ENCODE measurements at regions not wholly inside any gene's neighbourhood (a gene's known extent, or its start where the extent isn't known, plus 50 kb on each side); places are given as distances from the start of the nearest gene placed in this dataset.

DNA sequence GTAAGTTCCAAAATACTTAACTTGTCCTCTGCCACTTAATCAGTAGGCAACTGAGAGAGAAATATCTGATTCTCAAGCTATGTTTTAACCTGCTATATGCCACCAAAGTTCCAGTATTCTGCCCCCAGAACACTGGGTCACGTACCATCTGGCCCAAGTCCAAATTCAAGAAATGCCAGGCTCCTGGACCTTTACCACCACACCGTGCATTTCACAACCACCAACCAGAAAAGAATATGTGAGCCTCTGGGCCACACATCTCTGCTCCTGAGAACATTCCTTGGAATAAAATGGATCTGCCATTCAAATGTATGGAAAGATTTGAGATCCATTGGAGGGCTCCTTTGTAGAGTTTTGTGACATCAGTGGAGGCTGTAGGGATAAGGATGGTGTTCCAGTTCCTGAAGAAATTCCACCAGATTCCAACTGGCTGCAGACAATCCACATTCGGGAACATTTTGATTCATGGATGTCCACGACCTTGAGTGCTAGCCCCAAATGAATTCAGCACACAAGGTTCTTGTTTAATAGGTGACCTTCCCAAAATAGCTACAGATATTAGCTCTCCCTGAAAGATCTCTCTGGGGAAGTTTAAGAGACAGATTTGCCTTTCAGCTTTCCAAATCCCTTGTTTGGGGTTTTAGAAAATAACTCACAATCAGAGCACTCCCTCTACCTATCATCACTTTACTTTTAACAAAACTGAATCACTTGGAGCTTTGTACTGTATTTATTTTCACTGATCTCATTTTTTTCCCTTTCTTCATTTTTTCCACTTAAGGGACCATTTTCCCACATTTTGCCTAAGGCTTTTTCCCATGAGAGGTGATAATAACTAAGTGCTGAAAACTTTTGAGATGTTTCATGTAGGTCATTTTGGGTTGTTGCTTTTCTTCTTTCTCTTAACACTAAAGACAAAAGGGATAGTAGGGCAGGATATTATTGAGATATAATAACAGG lies 128.4 kb upstream of the ZC3H11B start:
- TF ChIP-seq, protein P1, sequence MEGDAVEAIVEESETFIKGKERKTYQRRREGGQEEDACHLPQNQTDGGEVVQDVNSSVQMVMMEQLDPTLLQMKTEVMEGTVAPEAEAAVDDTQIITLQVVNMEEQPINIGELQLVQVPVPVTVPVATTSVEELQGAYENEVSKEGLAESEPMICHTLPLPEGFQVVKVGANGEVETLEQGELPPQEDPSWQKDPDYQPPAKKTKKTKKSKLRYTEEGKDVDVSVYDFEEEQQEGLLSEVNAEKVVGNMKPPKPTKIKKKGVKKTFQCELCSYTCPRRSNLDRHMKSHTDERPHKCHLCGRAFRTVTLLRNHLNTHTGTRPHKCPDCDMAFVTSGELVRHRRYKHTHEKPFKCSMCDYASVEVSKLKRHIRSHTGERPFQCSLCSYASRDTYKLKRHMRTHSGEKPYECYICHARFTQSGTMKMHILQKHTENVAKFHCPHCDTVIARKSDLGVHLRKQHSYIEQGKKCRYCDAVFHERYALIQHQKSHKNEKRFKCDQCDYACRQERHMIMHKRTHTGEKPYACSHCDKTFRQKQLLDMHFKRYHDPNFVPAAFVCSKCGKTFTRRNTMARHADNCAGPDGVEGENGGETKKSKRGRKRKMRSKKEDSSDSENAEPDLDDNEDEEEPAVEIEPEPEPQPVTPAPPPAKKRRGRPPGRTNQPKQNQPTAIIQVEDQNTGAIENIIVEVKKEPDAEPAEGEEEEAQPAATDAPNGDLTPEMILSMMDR (IDR thresholded peaks at IDR 0.05; ENCODE audit: low read length), result no peak
- TF ChIP-seq EZH2 (optimal IDR thresholded peaks at IDR 0.05; ENCODE audit: low read depth, low read length) (no peak), EZH2phosphoT487 (IDR thresholded peaks at IDR 0.05; ENCODE audit: low read length) (no peak)

Measured in MM.1S (cell line).